ENCODE measurements at regions not wholly inside any gene's neighbourhood (a gene's known extent, or its start where the extent isn't known, plus 50 kb on each side); places are given as distances from the start of the nearest gene placed in this dataset.

DNA sequence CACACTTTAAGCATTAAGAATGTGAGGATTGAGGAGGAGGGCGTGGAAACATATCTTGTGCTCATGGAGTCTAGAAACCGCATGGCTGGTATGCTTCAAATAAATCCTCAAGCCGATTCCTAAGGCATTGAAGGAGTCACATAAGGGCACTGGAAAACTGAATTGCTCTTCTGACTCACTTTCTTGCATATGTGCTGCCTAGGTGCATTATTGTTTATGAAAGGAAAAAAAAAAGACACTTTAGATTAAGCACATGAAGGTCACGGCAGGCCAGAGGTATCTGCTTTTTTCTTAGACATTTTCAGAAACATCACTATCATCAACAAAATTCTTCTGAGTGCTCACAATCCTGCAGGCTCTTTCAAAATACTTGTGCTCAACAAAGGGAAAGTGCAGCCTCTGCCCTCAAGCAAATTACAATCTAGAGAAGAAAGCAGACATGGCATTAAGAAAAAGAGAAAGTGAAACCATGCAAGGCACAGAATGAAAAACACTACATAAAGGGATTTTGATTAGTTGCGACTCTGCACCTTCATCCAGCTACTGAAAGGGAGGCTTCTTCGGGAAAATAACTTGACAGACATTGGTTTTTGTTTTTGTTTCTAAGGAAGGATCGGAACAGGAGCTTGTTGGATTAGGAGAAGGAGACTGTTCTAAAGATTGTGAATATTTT is 2117.6 kb downstream of the MAT2B start:
- DNase-seq (ENCODE audit: low read depth in 4 of 4, low spot score in 2 of 4), result no peak

DNA sequence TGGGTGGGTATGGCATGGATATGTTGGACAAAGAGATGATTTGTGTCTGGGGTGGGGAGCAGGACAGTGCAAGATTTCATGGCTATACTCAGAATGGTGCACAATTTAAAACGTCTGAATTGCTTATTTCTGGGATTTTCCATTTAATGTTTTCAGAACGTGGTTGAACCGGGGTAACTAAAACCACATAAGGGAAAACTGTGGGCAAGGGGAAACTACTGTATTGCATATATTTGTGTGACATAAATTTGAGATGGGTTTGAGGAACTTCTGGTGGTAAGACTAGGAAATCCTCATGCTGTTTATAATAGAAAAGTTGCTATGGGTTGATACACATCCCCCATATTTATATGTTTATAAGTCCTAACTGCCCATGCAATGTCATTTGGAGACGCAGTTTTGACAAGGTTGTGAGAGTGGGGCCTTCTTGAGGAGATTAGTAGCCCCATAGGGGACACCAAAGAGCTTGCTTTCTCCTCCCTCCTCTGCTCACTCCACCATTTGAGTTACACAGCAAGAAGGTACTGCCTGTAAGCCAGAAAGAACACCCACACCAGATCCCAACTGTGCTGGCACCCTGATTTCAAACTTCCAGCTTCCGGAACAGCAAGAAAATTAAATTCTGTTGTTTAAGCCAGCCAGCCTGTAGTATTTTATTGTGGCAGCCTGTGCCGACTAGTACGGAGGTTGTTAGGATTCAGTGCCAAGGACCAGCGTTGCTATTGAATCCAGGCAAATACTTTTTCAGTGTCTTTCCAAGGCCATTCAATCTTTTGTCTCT is 2118.9 kb downstream of the MAT2B start:
- no peak for DNase-seq (ENCODE audit: low read depth in 4 of 4, low spot score in 2 of 4)

DNA sequence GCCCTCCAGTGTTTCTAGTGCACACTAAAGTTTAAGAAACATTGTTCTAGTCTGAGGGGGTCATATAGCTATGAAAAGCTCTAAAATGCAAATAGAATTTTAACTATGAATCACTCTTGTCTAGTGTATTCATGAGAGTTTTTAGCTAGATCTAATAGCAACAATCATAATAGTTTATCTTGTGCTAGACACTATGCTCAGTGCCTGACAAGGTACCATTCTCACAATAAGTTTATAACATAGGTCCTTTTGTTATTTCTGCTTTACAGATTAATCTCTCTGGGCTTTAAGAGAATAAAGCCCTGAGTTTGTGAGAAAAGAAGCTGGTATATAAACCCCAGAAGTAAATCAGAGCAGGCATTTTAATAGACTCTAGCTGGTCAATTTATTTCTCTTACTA is 2120.7 kb downstream of the MAT2B start:
- DNase-seq (ENCODE audit: low read depth in 4 of 4, low spot score in 2 of 4), result no peak

DNA sequence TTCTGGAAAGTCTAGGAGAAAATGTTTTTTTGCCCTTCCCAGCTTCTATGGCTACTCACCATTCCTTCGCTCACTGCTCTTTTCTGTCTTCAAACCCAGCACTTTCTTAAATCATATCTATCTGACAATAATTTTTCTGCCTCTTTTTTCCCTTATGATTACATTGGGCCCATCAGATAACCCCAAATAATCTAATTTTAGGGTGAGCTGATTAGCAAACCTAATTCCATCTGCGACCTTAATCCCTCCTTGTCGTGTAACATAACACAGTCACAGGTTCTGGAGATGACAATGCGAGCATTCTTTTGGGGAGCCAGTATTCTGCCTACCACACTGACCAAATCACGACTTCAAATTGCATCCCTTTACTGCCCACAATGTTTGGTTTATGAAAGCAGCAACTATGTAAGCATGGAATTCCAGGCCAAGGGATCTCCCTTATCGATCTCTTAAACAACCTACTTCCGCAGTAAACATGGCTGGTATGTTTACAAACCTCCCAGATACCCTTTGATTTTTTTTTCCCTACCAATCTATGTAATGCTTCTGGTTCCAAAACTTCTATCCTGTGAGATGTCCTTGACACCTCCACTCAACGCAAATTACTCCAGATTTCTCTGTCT is 2122.2 kb downstream of the MAT2B start:
- no peak for DNase-seq (ENCODE audit: low read depth in 4 of 4, low spot score in 2 of 4)

DNA sequence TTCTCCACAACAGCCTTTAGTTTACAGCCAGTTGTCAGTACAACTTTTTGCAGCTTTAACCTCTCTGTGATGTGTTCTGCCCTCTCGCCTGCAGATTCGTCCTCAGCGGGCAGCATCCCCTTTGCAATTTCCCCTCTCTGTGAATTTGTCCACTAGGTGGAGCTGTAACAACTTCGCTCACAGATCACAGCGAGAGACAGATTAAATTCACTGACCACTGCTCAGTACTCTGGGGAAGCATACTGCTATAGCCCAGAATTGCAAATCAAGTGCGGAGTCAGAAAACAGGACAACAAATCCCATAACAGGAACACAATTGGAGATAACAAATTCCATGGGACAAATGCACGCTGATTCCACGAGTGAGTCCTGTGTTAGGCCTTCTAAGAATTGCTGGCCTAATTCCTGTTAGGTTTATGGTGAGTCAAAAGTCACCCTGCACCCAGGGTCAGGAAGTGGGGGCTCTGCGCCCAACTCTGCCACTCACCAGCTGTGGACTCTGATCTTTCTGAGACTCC is 2124.9 kb downstream of the MAT2B start:
- DNase-seq (ENCODE audit: low read depth in 4 of 4, low spot score in 2 of 4), result peak; percentile 47 to 70 (median 54)

DNA sequence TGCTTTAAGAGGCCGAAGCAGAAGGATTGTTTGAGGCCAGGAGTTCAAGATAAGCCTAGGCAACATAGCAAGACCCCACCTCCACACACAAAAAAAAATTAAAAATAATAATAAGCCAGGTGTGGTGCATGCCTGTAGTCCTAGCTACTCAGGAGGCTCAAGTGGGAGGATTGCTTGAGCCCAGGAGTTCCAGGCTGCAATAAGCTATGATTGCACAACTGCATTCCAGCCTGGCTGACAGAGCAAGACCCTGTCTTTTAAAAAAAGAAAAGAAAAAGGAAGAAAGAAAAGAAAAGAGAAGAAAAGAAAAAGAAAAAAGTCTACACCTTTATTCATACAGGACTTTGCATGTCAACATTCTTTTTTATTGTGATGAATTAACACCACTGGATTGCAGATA is 2125.8 kb downstream of the MAT2B start:
- no peak for DNase-seq (ENCODE audit: low read depth in 4 of 4, low spot score in 2 of 4)

DNA sequence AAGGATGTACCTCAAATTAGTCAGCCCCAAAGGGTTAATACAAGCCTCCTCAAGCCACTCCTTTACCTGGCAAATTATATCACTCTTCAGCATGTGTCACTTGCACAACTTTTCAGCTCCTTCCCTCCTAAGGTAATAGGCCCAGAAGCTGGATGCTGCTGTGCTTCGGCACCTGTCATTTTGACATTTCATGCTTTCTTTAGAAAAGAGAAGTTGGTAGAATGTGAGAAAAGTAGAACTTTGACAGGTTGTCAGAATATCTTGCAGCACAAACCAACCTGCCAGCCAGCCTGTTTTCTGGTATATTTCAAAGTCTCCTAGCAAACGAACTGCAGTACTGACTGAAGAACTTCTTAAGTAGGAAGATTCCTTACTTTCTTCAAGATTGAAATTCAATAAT is 2136.9 kb downstream of the MAT2B start:
- no peak for DNase-seq (ENCODE audit: low read depth in 4 of 4, low spot score in 2 of 4)

DNA sequence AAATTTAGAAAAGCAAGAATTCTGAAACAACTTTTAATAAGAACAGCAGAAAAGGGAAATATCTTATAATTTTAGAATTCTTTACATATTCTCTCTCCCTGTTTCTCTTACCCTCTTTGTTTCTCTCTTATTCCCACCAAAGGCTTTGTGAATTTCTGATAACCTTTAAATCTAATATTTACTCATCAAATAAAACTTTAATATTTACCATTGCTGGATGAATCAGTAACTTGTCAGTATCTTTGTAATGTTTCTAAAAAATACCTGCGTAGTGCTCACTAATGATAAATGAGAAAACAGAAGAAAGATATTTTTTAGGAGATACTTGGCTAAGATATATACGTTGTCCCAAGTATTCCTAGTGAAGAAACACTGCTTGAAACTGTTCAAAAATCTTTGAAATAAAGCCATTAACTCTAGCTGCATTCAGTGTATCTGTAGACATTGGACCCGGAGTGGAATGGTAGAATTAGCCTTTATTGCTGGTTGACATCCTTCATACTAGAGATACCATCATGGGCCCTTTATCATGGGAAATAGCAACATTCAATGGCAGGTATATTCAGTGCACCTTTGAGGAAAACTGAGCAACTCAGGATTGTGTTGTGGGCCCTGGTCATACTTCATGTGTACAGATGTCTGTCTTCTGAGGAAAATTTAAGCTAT is 2160.4 kb downstream of the MAT2B start:
- no peak for DNase-seq (ENCODE audit: low read depth in 4 of 4, low spot score in 2 of 4)

DNA sequence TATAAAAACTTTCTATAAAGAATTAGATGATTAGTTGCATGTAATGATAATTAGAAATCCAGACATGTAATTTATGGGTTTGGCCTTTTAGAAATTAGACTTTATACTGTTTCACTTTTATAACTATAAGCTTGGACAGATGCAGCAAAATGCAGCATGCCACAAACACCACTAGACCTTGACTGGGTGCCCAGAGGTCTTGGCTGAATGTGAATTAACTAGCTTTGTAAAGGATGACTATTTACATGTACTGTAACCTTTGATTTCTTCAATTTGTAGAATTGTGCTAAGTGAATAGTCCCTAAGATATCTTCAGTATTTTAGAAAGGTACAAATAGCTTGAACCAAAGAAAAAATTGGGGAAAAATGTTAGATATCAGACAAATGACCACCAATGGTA is 2168.1 kb downstream of the MAT2B start:
- DNase-seq (ENCODE audit: low read depth in 4 of 4, low spot score in 2 of 4), result no peak

DNA sequence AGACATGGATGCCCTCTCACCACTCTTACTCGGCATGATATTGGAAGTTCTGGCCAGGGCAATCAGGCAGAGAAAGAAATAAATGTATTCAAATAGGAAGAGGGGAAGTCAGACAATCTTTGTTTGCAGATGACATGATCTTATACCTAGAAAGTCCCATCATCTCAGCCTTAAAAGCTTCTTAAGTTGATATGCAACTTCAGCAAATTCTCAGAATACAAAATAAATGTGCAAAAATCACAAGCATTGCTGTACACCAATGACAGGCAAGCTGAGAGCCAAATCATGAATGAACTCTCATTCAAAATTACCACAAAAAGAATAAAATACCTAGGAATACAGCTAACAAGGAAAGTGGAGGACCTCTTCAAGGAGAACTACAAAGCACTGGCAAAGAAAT is 2190.4 kb downstream of the MAT2B start:
- DNase-seq (ENCODE audit: low read depth in 4 of 4, low spot score in 2 of 4), result no peak

DNA sequence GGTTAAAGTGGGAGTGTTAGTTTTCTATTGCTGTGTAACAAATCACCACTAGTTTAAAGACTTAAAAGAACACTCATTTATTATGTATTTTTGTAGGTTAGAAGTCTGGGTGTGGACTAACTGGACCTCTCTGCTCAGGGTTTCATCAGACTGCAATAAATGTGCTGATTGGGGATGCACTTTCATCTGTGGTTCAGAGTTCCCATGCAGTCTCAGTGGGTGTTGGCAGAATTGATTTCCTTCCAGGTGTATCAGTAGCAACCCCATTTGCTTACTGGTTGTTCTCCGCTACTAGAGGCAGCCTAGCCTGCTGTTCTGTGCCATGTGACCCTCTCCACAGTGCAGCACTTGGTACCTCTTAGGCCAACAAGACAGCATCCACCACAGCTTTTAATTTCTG is 2200.5 kb downstream of the MAT2B start:
- DNase-seq (ENCODE audit: low read depth in 4 of 4, low spot score in 2 of 4), result no peak

DNA sequence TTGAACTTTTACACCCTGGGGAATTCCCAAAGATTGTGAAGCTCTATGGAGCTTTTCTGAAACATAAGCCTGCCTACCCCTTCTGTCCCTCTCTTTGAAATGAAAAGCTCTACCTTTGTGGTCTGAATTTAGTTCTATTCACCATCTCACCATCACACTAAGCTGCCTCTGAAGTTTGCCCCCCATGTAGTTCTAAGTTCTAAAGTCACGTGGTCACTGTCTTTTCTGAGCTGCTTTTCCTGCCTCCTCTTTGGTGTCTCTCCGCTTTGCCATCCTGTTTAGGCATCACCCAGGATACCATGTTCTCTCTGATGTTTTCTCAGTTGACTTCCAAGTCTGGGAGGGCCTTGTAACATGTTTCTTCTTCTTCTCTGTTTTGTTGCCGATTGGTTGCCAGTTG is 2206.6 kb downstream of the MAT2B start:
- DNase-seq (ENCODE audit: low read depth in 4 of 4, low spot score in 2 of 4), result no peak

DNA sequence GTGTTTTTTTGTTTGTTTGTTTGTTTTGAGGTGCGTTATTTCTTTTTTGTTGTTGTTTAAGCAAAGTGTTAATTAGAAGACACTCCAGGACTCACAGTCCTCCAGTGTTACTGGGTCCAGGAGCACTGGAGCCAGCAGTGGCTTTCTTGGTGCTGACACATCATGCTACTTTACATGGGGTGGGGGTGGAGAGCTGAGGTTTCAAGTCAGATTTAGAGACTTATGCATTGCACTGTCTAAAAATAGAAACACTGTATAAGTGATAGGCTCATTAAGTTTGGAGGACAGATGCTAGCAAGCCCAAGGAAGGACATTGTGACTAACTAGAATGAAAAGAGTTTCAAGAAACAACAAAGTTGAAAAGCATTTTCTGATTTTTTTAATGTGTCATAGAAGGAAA is 2209.2 kb downstream of the MAT2B start:
- DNase-seq (ENCODE audit: low read depth in 4 of 4, low spot score in 2 of 4), result peak in 1 of 4 donors; percentile 1

DNA sequence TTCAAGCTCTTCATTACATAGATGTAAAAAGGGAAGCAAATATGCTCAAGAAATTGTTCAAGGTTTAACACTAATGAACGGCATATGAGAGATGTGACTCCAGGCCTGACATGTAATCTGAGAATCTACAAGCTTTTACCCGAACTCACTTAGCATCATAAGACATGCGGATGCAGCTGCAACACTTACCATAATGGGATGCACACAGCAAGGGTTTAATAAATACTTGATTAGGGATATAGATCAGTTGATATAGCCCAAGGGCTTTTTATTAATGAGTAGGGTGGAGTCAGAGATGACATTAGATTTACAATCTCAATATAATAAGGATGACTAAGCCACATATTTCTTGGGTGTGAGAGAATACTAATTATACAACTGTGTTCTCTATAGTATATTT is 2215.5 kb downstream of the MAT2B start:
- no peak for DNase-seq (ENCODE audit: low read depth in 4 of 4, low spot score in 2 of 4)

DNA sequence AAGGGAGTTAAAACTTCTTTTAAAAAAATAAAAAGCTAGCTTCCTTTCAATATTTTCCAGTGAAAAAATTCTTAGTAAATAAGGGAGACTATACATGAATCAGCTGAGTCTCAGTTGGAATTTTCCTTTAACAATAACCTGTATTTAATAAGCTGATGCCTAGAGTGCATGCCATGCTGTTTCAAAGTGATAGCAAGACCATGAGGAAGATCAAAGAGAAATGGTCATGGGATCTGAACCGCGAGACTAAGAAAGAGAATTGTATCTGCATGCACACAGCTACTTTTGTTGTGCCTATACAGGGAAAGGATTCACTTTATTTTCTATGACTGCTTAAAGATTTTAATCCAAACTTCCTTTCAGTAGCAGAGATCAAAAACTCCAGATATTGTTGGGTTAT is 2217.0 kb downstream of the MAT2B start:
- DNase-seq (ENCODE audit: low read depth in 4 of 4, low spot score in 2 of 4), result no peak

DNA sequence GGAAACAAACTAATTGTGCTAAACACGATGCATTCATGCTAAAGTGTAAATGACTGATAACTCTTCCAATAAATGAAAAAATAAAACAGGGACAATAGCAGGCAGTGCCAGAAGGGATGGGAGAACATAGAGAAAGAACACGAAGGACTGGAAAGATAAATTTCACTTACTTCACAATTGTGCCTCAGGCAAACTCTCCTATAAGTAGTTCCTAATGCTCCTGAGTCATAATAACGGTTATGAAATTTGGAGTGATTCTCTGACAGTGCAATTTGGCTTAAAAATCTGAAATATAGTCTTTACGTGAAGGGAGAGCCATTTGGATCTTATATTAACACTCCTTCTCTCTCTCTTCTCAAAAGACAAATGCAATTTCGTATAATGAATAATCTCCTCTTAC is 2218.5 kb downstream of the MAT2B start:
- DNase-seq (ENCODE audit: low read depth in 4 of 4, low spot score in 2 of 4), result no peak

DNA sequence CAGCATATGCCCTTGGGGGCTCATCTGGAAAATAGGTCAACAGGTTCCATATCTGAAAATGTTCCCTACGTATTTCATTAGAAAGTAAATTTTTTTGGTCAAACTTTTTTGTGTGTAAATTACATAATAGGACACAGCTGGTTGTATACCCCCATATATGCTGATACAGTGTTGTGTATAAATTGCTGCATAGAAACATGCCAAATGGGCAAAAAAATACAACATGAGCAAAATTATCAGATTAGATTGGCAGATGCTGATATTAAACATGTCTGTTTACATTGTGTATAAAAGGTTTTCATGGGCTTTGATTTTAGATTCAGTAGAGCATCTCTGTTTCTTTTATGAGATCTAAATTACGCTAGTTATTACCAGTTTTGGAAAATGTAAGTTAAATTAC is 2223.0 kb downstream of the MAT2B start:
- no peak for DNase-seq (ENCODE audit: low read depth in 4 of 4, low spot score in 2 of 4)

DNA sequence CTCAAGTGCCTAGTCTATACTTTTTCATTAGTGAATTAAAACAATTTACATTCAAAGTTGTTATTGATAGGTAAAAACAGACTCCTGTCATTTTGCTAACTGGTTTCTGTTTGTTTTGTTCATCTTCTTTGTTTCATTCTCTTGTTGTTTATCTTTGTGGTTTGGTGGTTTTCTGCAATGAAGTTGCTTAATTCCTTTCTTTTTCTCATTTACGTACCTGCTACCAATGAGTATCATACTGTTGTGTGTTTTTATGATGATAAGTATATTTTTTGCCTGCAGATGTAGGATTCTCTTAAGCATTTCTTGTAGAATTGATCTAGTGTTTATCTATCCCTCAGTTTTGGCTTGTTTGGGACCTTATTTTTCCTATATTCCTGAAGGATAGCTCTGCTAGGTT is 2230.0 kb downstream of the MAT2B start:
- DNase-seq (ENCODE audit: low read depth in 4 of 4, low spot score in 2 of 4), result no peak

DNA sequence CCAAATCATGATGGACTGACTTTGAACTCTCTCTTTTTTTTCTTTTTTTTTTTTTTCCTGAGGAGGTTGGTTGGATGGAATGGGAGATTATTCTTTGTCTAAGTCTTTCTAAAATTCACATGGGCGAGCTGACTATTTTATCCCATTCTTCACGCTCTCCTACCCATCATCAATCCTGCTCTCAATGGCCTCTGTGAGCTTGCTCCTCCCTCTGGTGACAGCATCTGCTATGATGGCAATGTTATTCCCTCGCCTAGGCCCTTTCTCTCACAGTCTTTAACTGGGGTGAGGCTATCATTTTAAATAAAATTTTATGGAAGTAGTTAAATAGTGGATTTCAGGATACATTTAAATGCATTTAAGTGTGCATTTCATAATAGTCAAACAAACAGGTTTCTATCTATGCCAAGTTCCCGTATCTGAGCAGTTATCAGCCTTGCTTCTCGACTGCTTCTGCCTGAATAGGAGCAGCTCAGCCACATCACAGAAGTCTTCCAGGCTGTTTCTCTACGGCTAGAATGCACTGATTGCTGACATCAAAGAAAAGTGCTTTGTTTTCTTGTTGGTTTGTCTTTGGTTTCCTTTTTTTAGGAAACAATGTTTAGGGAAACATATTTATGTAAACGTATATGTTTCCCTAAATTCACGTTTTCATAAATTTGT is 2233.8 kb downstream of the MAT2B start:
- DNase-seq (ENCODE audit: low read depth in 4 of 4, low spot score in 2 of 4), result no peak

DNA sequence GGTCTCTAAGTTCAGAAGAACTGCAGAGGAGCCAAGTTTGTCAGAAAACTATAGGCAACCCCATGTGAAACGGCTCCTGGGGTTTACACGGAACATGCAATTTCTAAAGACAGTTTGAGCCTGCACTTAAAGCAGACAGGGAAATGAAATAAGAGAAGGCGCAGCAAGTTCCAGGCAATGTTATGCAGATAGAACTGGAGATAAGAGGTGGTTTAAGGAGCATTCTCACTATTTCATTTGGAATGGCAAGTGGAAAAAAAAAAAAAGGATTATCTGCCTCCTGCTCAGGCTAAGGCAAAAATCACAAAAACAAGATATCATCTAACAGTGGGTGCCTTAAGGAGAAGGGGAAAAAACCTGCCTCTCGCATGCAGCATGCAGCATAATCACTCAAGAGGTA is 2252.4 kb downstream of the MAT2B start:
- DNase-seq (ENCODE audit: low read depth in 4 of 4, low spot score in 2 of 4), result no peak

DNA sequence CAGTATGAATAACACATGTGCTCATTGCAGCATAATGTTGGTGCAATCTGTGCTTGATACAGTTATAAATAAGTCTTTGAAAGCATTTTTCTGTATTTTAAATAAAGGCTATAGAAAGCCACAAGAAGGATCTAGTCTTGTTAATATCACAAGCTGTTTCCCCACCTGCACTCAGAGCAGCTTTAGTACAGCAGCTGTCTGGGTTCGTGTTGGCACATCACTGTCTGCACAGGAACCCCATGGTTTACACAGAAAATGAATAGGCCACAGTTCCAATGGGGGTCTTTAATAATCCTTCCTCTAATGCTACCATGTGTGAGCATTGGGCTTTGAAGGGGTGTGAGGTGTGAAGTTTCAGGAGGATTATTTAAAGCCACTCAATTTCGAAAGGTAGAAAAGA is 2269.7 kb downstream of the MAT2B start:
- DNase-seq (ENCODE audit: low read depth in 4 of 4, low spot score in 2 of 4), result no peak

All from left renal cortex interstitium (tissue), 4 donors.